ENCODE measurements at regions not wholly inside any gene's neighbourhood (a gene's known extent, or its start where the extent isn't known, plus 50 kb on each side); places are given as distances from the start of the nearest gene placed in this dataset.

- DNase-seq (ENCODE audit: low spot score): no peak
Observed at GRCh38 chr10:63783882-63784281, 262.7 kb downstream of the REEP3 start.

GRCh38 chr10:63788152-63788821 lies 267.1 kb downstream of the REEP3 start:
- no peak for DNase-seq (ENCODE audit: low spot score)

GRCh38 chr10:63795094-63795860 lies 274.1 kb downstream of the REEP3 start:
- DNase-seq (ENCODE audit: low spot score): no peak

- no peak for DNase-seq (ENCODE audit: low spot score)
Observed at GRCh38 chr10:63798599-63799498, 277.6 kb downstream of the REEP3 start.

GRCh38 chr10:63799521-63800300 lies 278.5 kb downstream of the REEP3 start:
- DNase-seq (ENCODE audit: low spot score): no peak

GRCh38 chr10:63801166-63801565 lies 280.0 kb downstream of the REEP3 start:
- no peak for DNase-seq (ENCODE audit: low spot score)

GRCh38 chr10:63806330-63806729 lies 285.1 kb downstream of the REEP3 start:
- no peak for DNase-seq (ENCODE audit: low spot score)

GRCh38 chr10:63812501-63812900 lies 291.3 kb downstream of the REEP3 start:
- DNase-seq (ENCODE audit: low spot score): no peak

GRCh38 chr10:63819753-63820329 lies 298.6 kb downstream of the REEP3 start:
- DNase-seq (ENCODE audit: low spot score): peak; percentile 45

GRCh38 chr10:63822496-63822895 lies 301.3 kb downstream of the REEP3 start:
- DNase-seq (ENCODE audit: low spot score): no peak

- DNase-seq (ENCODE audit: low spot score): no peak
Observed at GRCh38 chr10:63825111-63825510, 303.9 kb downstream of the REEP3 start.

GRCh38 chr10:63825766-63826165 lies 304.6 kb downstream of the REEP3 start:
- no peak for DNase-seq (ENCODE audit: low spot score)

GRCh38 chr10:63827018-63827417 lies 305.8 kb downstream of the REEP3 start:
- DNase-seq (ENCODE audit: low spot score): peak; percentile 20

- DNase-seq (ENCODE audit: low spot score): no peak
Observed at GRCh38 chr10:63829020-63829419, 307.8 kb downstream of the REEP3 start.

GRCh38 chr10:63829573-63830149 lies 308.5 kb downstream of the REEP3 start:
- DNase-seq (ENCODE audit: low spot score): no peak

- DNase-seq (ENCODE audit: low spot score): no peak
Observed at GRCh38 chr10:63832686-63833085, 311.5 kb downstream of the REEP3 start.

- DNase-seq (ENCODE audit: low spot score): no peak
Observed at GRCh38 chr10:63833411-63834060, 312.3 kb downstream of the REEP3 start.

- no peak for DNase-seq (ENCODE audit: low spot score)
Observed at GRCh38 chr10:63836666-63837442, 315.7 kb downstream of the REEP3 start.

GRCh38 chr10:63841761-63842160 lies 320.6 kb downstream of the REEP3 start:
- no peak for DNase-seq (ENCODE audit: low spot score)

- DNase-seq (ENCODE audit: low spot score): no peak
Observed at GRCh38 chr10:63843107-63843506, 321.9 kb downstream of the REEP3 start.
